Activated naive CD4-positive, alpha-beta T cell treated with anti-CD3 and anti-CD28 coated beads, Interleukin-2, amount 50 U/mL, for 24 hours (primary cell): ENCODE measurements at regions not wholly inside any gene's neighbourhood (a gene's known extent, or its start where the extent isn't known, plus 50 kb on each side); places are given as distances from the start of the nearest gene placed in this dataset.

ENCODE experiments used
- H3K27ac Mint-ChIP-seq: one replicate; pipeline ENCODE4 v1.8.0; 2021; ENCODE audit warnings: mild to moderate bottlenecking, mixed read lengths
- H3K27me3 Mint-ChIP-seq: one replicate; pipeline ENCODE4 v1.8.0; 2021; ENCODE audit warnings: mixed read lengths
- H3K36me3 Mint-ChIP-seq: one replicate; pipeline ENCODE4 v1.8.0; 2021; ENCODE audit warnings: mixed read lengths
- H3K4me1 Mint-ChIP-seq: one replicate; pipeline ENCODE4 v1.8.0; 2021; ENCODE audit warnings: mixed read lengths
- H3K4me3 Mint-ChIP-seq: one replicate; pipeline ENCODE4 v1.8.0; 2021; ENCODE audit warnings: mild to moderate bottlenecking, mixed read lengths
- H3K9me3 Mint-ChIP-seq: one replicate; pipeline ENCODE4 v1.8.0; 2021; ENCODE audit warnings: mixed read lengths

DNA sequence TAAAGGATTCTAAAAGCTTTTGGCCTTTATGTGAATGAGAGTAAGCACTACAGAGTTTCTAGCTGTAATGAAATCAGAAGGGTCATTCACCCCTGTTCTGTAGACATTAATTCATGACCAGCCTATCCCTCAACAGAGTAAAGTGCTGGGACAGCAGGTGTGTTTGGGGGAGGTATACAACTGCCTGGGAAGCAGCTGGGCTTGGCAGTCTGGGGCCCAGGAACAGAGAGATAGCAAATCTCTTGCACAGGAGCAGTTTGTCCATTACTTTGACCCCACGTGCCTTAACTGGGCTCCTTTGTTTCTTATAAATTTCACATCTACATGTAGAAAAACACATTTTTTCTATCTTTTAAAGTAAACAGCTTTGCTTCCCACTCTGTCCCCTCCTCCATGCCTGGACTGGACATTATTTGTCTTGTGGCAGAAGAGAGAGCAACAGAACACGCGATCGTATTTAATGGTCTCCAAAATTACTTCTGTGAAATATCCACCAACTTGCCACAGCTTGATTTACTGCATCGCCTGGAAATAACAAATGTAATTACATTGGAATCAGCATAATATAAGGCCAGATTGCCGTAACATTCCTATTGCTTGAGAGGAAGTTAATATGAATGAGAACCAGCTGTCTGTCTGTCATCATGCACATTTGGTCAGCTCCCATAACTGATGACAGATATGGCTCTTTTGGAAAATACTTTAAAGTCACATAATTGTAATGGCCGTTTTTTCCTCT is 263.8 kb downstream of the RBM43 start:
- H3K9me3 Mint-ChIP-seq: no peaks in the 10 kb centered on the region
- no peaks in the 10 kb centered on the region for H3K36me3 Mint-ChIP-seq

DNA sequence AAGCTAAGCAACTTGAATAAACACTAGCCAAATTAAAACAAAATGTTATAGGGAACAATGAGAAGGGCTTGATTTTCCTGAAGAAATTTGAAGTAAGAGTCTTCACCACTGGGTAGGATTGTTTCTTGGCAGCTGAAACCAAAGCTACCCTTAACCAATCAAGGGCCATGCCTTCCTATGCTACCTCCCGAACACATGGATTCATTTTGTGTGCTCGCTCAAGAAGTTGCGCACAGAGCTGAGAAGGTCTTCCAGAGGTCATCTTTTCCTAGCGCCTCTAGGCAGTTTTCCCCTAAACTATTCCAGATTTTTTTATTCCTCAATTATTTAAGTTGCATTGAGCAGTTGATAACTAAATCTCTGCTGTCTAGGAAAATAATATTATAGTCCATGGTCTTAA is 264.6 kb downstream of the RBM43 start:
- Mint-ChIP-seq H3K36me3 (no peaks in the 10 kb centered on the region), H3K9me3 (no peaks in the 10 kb centered on the region), H3K4me1 (no peaks in the 10 kb centered on the region), H3K27me3 (peaks cover 2% of the 10 kb centered on the region), H3K4me3 (no peak overlapping the region), H3K27ac (peak overlapping the region; percentile 10)

More for the DNA sequence above, 263.8 kb downstream of the RBM43 start:
- Mint-ChIP-seq H3K4me1 (no peaks in the 10 kb centered on the region), H3K4me3 (no peak overlapping the region), H3K27ac (no peak overlapping the region), H3K27me3 (peaks cover 2% of the 10 kb centered on the region)

DNA sequence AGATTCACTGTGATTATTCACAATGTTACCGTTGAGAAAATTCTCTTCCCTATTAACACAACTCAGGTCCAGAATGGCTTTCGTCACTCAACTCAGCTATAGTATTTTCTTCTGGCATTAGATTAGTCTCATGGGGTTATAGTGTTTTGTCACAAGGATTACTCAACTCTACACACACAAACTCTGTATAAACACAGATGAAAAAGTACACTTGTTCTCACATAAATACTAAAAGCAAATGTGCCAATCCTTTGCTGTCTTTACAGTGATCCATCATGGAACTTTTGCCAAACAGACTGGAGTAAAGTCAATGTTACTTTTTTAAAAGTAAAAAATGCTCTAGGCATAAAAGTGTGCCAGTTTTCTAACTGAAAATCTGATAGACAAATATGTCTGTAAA is 267.6 kb downstream of the RBM43 start:
- Mint-ChIP-seq H3K4me3 (no peak overlapping the region), H3K36me3 (no peaks in the 10 kb centered on the region), H3K27me3 (peaks cover 5% of the 10 kb centered on the region), H3K27ac (no peak overlapping the region), H3K9me3 (peaks cover 13% of the 10 kb centered on the region), H3K4me1 (no peaks in the 10 kb centered on the region)

DNA sequence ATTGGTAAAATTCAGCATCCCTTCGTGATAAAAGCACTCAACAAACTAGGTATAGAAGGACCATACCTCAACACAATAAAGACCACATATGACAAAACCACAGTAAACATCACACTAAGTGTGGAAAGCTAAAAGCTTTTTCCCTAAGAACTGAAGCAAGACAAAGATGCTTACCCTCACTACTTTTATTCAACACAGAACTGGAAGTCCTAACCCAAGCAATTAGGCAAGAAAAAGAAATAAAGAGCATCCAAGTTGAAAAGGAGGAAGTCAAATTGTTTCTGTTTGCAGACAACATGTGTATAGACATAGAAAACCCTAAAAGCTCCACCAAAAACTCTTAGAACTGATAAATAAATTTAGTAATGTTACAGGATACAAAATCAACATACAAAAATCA is 271.7 kb downstream of the RBM43 start:
- H3K9me3 Mint-ChIP-seq: peaks cover 20% of the 10 kb centered on the region
- H3K27ac Mint-ChIP-seq: no peak overlapping the region
- H3K4me3 Mint-ChIP-seq: no peak overlapping the region
- H3K36me3 Mint-ChIP-seq: no peaks in the 10 kb centered on the region
- H3K27me3 Mint-ChIP-seq: peaks cover 7% of the 10 kb centered on the region
- no peaks in the 10 kb centered on the region for H3K4me1 Mint-ChIP-seq

DNA sequence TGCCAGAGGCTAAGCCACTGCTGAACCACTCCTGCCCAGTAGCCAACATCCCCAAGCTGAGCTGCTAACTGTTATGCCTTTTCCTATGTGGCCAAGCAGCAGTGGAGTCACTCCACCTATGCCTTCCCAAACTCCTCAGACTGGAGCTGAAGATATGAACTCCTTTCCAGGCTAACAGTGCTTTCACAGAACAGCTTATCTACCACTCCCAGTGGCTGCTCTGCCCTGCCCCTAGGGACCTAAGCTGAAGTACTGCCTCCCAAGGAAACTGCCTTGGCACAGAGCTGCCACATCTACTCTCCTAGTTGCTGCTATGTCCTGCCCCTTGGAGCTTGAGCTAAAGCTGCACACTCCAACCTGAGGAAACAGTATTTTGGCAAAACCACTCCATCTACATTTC is 275.9 kb downstream of the RBM43 start:
- peaks cover 14% of the 10 kb centered on the region for H3K9me3 Mint-ChIP-seq
- H3K27me3 Mint-ChIP-seq: peaks cover 4% of the 10 kb centered on the region
- no peak overlapping the region for H3K4me3 Mint-ChIP-seq
- no peaks in the 10 kb centered on the region for H3K4me1 Mint-ChIP-seq
- H3K36me3 Mint-ChIP-seq: no peaks in the 10 kb centered on the region
- no peak overlapping the region for H3K27ac Mint-ChIP-seq

DNA sequence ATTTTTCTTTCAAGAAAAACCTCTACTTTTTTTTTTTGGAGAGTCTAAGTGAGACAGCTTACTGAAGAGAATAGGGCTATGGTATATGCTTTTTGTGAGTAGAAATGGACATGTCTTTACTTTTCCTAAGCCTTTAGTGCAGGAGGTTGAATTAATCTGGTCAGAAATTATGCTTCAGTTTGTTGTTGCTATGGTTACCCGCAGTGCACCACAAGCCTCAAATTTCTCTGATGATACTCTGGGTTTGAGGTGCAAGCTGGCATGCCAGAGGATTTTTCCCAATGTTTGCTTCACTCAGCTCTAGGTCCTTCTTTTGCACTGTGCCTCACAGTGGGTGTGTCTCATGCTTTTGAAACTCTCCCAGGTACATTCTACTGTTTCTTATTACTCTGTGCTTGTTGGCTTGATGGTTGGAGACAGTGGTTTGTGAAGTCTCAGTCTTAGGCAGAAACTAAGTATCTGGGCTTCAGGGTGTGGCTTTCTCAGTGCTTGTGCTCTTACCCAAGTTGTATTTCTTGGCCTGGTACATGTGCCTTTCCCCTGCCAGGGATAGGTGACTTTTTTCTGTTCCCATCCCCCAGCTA is 278.3 kb downstream of the RBM43 start:
- Mint-ChIP-seq H3K36me3 (no peaks in the 10 kb centered on the region), H3K4me1 (no peaks in the 10 kb centered on the region), H3K9me3 (peaks cover 6% of the 10 kb centered on the region), H3K27me3 (peaks cover 4% of the 10 kb centered on the region), H3K4me3 (no peak overlapping the region), H3K27ac (no peak overlapping the region)

DNA sequence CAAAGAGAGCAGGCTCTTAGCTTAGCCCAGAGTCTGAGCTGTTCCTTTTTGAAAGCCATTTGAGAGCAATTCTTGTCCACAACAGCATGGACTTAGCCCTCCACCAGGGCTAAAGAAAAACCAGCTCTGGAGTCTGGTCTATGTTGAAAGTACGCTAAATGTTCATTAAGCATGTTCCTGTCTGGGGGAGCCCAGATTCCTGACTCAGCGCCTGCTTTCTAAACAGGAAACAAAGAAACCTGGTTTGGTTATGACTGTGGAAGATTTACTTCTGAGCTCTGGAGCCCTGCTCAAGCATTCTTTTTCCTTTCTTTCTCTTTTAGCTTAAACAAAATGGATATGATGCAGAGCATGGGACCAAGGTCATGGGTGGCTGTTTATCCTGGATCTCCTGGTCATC is 279.8 kb downstream of the RBM43 start:
- Mint-ChIP-seq H3K4me3 (no peak overlapping the region), H3K27me3 (peaks cover 4% of the 10 kb centered on the region), H3K9me3 (no peaks in the 10 kb centered on the region), H3K27ac (no peak overlapping the region), H3K4me1 (no peaks in the 10 kb centered on the region), H3K36me3 (no peaks in the 10 kb centered on the region)

DNA sequence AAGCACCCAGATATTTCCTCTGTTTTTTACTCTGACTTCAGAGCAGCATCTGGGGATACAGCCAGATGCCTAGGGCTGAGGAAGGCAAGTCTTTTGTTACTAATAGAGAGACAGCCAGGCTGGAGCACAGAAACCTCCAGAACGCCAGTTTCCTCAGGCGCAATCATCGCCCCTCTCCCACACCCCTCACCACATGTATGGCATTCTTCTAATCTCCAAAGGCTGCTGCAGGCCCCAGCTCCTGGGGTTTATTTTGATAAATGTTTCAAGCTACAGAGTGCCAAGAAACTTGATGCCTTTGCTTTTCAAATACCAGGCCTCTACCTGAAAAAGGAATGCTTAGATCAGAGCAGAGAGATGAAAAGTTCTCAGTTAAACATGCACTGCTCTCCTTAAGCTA is 283.6 kb downstream of the RBM43 start:
- no peaks in the 10 kb centered on the region for H3K36me3 Mint-ChIP-seq
- H3K4me1 Mint-ChIP-seq: no peaks in the 10 kb centered on the region
- no peaks in the 10 kb centered on the region for H3K9me3 Mint-ChIP-seq
- H3K4me3 Mint-ChIP-seq: no peak overlapping the region
- no peak overlapping the region for H3K27ac Mint-ChIP-seq
- peaks cover 1% of the 10 kb centered on the region for H3K27me3 Mint-ChIP-seq

DNA sequence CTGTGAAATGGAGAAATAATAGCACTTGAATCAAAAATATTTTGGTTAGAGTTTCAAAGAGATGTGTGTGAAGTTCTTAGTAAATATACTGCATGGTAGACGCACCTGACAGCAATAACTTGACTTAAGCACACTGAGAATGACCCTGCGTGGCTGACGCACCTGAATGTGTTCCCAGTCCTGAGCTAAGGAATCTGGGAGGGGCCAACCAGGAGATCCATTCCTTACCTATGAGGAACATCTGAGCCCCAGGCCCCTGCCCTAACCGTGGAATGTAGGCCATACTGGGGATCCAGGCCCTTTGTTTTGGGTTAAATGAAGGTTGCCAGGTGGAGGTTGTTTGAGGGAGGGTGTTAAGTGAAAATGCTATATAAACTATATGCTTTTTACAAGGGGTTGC is 284.4 kb downstream of the RBM43 start:
- Mint-ChIP-seq H3K27me3 (no peaks in the 10 kb centered on the region), H3K4me3 (no peak overlapping the region), H3K27ac (no peak overlapping the region), H3K9me3 (no peaks in the 10 kb centered on the region), H3K4me1 (no peaks in the 10 kb centered on the region), H3K36me3 (no peaks in the 10 kb centered on the region)

DNA sequence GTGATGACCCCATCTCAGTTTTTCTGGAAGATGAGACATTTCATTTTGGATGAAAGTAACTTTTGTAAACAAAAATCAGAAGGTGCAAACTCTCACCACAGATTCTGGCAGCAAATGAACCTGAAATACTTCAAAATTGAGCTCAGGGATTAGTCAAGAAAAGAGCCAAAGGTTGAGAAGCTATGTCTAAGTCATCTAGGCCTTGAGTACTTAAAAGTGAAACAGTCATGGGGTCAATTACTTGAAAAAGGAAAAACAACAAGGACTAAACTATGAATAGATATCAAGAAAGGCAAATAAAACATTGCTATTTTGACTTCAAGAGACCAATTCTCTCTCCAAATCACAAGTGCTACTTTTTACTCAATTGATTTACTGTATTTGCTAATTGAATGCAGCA is 285.1 kb downstream of the RBM43 start:
- Mint-ChIP-seq H3K4me3 (no peak overlapping the region), H3K27ac (no peak overlapping the region), H3K27me3 (no peaks in the 10 kb centered on the region), H3K4me1 (no peaks in the 10 kb centered on the region), H3K36me3 (no peaks in the 10 kb centered on the region), H3K9me3 (no peaks in the 10 kb centered on the region)

DNA sequence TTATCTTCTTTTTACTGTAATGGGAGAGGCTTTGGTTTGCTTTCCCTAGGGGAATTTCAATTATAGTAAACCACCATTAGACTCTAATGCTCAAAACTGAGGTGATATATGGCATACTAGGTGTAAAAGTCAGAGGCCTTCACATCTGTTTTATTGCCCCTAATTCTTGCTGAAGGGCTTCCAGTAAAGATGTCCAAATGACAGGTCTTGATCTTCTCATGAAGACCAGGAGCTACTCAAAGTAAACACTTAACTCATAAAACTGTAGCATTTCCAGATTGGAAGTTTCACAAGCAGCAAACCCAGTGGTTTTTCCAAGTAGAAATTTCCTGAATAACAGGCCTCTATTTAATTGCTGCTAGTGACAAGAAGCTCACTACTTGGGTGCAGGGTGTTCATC is 286.8 kb downstream of the RBM43 start:
- no peak overlapping the region for H3K27ac Mint-ChIP-seq
- H3K36me3 Mint-ChIP-seq: no peaks in the 10 kb centered on the region
- H3K27me3 Mint-ChIP-seq: peaks cover 1% of the 10 kb centered on the region

DNA sequence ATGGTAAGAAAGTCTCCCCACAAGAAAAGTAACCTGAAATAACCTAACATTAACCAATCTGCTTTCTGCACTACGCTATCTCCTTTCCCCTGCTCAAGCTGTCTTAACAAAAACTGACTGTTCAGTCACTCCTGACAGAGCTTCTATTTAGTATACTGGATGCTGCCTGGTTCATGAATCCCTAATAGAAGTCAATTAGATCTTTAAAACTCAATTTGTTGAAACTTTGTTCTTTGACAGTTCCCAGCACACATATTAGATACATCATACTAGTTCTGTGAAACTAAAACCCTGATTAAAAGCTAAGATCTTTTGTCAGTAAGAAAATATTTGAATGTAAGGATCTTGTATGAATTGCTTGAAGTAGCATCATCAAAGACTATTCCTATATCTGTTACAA is 287.4 kb downstream of the RBM43 start:
- Mint-ChIP-seq H3K9me3 (no peaks in the 10 kb centered on the region), H3K36me3 (no peaks in the 10 kb centered on the region), H3K4me3 (no peak overlapping the region), H3K27me3 (peaks cover 1% of the 10 kb centered on the region), H3K4me1 (no peaks in the 10 kb centered on the region), H3K27ac (no peak overlapping the region)

More for the DNA sequence above, 286.8 kb downstream of the RBM43 start:
- Mint-ChIP-seq H3K9me3 (no peaks in the 10 kb centered on the region), H3K4me1 (no peaks in the 10 kb centered on the region), H3K4me3 (no peak overlapping the region)

DNA sequence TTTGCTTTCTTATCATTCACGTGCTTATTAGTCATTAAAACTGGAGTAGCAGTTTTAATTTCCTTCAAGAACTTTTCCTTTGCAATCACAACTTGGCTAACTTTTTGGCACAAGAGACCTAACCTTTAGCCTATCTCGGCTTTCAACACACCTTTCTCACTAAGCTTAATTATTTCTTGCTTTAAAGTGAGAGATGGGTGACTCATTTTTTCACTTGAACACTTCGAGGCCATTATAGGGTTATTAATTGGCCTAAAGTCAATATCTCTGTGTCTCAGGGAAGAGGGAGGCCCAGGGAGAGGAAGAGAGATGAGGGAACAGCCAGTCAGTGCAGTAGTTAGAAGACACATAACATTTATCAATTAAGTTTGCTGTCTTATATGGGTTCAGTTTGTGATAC is 289.8 kb downstream of the RBM43 start:
- H3K27me3 Mint-ChIP-seq: peaks cover 1% of the 10 kb centered on the region
- H3K4me1 Mint-ChIP-seq: no peaks in the 10 kb centered on the region
- H3K27ac Mint-ChIP-seq: no peak overlapping the region
- H3K9me3 Mint-ChIP-seq: no peaks in the 10 kb centered on the region
- H3K36me3 Mint-ChIP-seq: no peaks in the 10 kb centered on the region
- H3K4me3 Mint-ChIP-seq: no peak overlapping the region

DNA sequence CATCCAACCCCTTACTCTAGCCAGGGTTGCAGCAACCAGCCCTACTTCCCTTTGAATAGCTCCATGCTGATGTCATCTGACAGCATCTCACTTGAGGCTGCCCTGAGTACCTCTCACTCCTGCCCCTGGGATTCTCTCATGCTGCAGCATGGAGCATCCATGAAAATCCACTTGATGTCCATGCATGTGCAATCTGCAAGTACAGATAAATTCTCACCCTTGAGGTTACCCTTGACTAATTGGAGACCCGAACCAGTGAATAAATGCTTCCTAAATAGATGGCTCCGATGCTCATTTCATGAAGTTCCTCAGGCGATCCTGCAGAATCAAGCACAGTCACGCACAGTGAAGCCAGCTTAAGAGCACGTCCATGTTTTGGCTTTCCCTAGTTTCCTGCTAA is 298.3 kb downstream of the RBM43 start:
- no peaks in the 10 kb centered on the region for H3K4me1 Mint-ChIP-seq
- H3K9me3 Mint-ChIP-seq: no peaks in the 10 kb centered on the region
- no peak overlapping the region for H3K27ac Mint-ChIP-seq
- no peak overlapping the region for H3K4me3 Mint-ChIP-seq
- no peaks in the 10 kb centered on the region for H3K36me3 Mint-ChIP-seq
- no peaks in the 10 kb centered on the region for H3K27me3 Mint-ChIP-seq

DNA sequence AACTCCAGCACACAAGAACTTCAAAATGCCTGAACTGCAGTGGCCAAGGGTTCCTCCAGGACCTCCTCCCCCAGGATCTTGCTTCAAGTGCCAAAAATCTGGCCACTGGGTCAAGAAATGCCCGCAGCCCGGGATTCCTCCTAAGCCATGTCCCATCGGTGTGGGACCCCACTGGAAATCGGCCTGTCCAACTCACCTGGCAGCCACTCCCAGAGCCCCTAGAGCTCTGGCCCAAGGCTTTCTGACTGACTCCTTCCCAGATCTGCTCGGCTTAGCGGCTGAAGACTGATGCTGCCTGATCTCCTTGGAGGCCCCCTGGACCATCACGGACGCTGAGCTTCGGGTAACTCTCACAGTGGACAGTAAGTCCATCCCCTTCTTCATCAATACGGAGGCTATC is 306.4 kb downstream of the RBM43 start:
- no peaks in the 10 kb centered on the region for H3K4me1 Mint-ChIP-seq
- H3K27ac Mint-ChIP-seq: no peak overlapping the region
- no peaks in the 10 kb centered on the region for H3K27me3 Mint-ChIP-seq
- no peaks in the 10 kb centered on the region for H3K36me3 Mint-ChIP-seq
- peaks cover 4% of the 10 kb centered on the region for H3K9me3 Mint-ChIP-seq
- H3K4me3 Mint-ChIP-seq: no peak overlapping the region

DNA sequence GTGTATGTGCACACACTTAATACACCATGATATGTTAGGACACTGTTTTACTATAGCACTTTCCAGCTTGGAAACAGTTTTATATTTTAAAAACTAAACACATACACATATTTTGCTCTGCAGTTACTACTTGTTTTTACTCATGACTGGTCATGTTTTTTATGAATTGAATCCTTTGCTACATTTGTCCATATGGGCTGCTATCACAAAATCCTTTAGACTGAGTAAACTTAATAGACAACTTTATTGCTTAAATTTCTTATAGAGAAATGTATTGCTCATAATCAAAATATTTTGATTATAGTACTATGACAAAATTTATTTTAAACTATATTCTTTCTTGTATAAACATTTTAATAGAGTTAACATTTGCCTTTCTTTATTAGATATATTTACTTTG is 314.8 kb downstream of the RBM43 start:
- Mint-ChIP-seq H3K27me3 (no peaks in the 10 kb centered on the region), H3K9me3 (peaks cover 4% of the 10 kb centered on the region), H3K27ac (no peak overlapping the region), H3K4me3 (no peak overlapping the region), H3K4me1 (no peaks in the 10 kb centered on the region), H3K36me3 (no peaks in the 10 kb centered on the region)

DNA sequence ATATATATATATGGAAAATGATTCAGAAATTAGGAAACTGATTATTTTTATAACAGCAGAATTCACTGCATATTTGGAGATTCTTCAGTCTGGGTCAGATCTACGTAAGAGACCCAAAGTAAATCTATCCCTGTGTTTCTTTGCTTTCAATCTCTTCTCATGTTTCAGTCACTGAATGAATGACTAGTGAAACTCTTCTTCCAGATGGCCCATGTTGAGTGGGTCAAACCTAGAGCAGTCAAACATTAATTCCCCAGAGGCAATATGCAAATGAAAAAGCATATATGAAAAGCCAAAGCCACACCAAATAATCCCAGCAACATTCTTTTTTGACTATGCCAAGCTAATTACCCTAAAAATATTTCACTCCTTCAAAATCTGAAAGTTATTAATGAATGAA is 317.3 kb downstream of the RBM43 start:
- no peaks in the 10 kb centered on the region for H3K36me3 Mint-ChIP-seq
- H3K27me3 Mint-ChIP-seq: no peaks in the 10 kb centered on the region
- H3K4me1 Mint-ChIP-seq: no peaks in the 10 kb centered on the region
- H3K9me3 Mint-ChIP-seq: no peaks in the 10 kb centered on the region
- H3K27ac Mint-ChIP-seq: no peak overlapping the region
- no peak overlapping the region for H3K4me3 Mint-ChIP-seq
